IMR-90 (cell line): ENCODE measurements at regions not wholly inside any gene's neighbourhood (a gene's known extent, or its start where the extent isn't known, plus 50 kb on each side); places are given as distances from the start of the nearest gene placed in this dataset.

Experiments used
- ATAC-seq: fragments of 200-7000 bp; cut with Tn5 transposase; 2 replicates; pipeline ENCODE4 v1.9.1; 2020; ENCODE audit warnings: low read depth, mild to moderate bottlenecking, moderate library complexity
- BruUV-seq: library from RNA; stranded (reverse); fragments of 400-500 nt; replicated peaks from 2 replicates; lab custom pipeline; 2021; lab: Mats Ljungman, UMichigan
- CTCF ChIA-PET: fragments of 300-600 bp; formaldehyde crosslinking; extraction: SDS; loops from one replicate; lab custom pipeline; 2021; ENCODE audit warnings: antibody characterized with exemption; lab: Yijun Ruan, JAX
- POLR2A ChIA-PET: fragments of 300-600 bp; sonication (Branson Sonifier 250); formaldehyde crosslinking; loops from one replicate; lab custom pipeline; 2022; ENCODE audit warnings: antibody characterized with exemption; ENCODE audit not compliant: unreplicated experiment; lab: Charles Lee
- DNase-seq: peaks from one replicate; pipeline ENCODE4 v3.0.0; 2013
- H2AFZ ChIP-seq: replicated peaks from 2 replicates; pipeline ENCODE3; 2013; ENCODE audit warnings: low read length, mild to moderate bottlenecking; ENCODE audit not compliant: poor library complexity
- H2AK5ac ChIP-seq: 2 replicates; pipeline ENCODE4 v1.6.1; 2013; ENCODE audit warnings: low read depth, low read length, inconsistent platforms
- H2AK9ac ChIP-seq: replicated peaks from 2 replicates; pipeline ENCODE3; 2013; ENCODE audit warnings: mild to moderate bottlenecking, low read depth, low read length, moderate library complexity; ENCODE audit not compliant: poor library complexity
- H2BK120ac ChIP-seq: 2 replicates; pipeline ENCODE4 v1.6.1; 2013; ENCODE audit warnings: low read depth, low read length, inconsistent platforms
- H2BK15ac ChIP-seq: 3 replicates; pipeline ENCODE4 v1.6.1; 2013; ENCODE audit warnings: low read depth, low read length, inconsistent platforms
- H2BK20ac ChIP-seq: 2 replicates; pipeline ENCODE4 v1.6.1; 2013; ENCODE audit warnings: low read depth, mild to moderate bottlenecking, inconsistent platforms, low read length, moderate library complexity
- H2BK5ac ChIP-seq: 2 replicates; pipeline ENCODE4 v1.6.1; 2013; ENCODE audit warnings: mild to moderate bottlenecking, low read depth, low read length, inconsistent platforms; ENCODE audit not compliant: poor library complexity, severe bottlenecking
- H3K14ac ChIP-seq: replicated peaks from 2 replicates; pipeline ENCODE4 v1.6.1; 2013; ENCODE audit warnings: low read depth, low read length, inconsistent platforms
- H3K18ac ChIP-seq: 2 replicates; pipeline ENCODE4 v1.6.1; 2013; ENCODE audit warnings: low read depth, low read length, control low read depth
- H3K23ac ChIP-seq: 2 replicates; pipeline ENCODE4 v1.6.1; 2013; ENCODE audit warnings: low read depth, low read length, inconsistent platforms
- H3K27ac ChIP-seq: 2 replicates; pipeline ENCODE4 v1.5.1; 2013; ENCODE audit warnings: mild to moderate bottlenecking, control low read depth, low read length; ENCODE audit not compliant: insufficient read depth
- H3K27me3 ChIP-seq: 2 replicates; pipeline ENCODE4 v1.6.1; 2013; ENCODE audit warnings: low read length; ENCODE audit not compliant: control insufficient read depth, insufficient read depth
- H3K36me3 ChIP-seq: 2 replicates; pipeline ENCODE4 v1.6.1; 2013; ENCODE audit warnings: low read length, mixed read lengths; ENCODE audit not compliant: control insufficient read depth, insufficient read depth
- H3K4ac ChIP-seq: 2 replicates; pipeline ENCODE4 v1.6.1; 2013; ENCODE audit warnings: low read depth, low read length, inconsistent platforms
- H3K4me1 ChIP-seq: 2 replicates; pipeline ENCODE4 v1.6.1; 2013; ENCODE audit warnings: low read length, mixed read lengths; ENCODE audit not compliant: control insufficient read depth, insufficient read depth
- H3K4me2 ChIP-seq: 2 replicates; pipeline ENCODE4 v1.6.1; 2013; ENCODE audit warnings: low read depth, mild to moderate bottlenecking, control low read depth, low read length, moderate library complexity
- H3K4me3 ChIP-seq: 2 replicates; pipeline ENCODE4 v1.5.1; 2013; ENCODE audit warnings: low read depth, mild to moderate bottlenecking, control low read depth, low read length, moderate library complexity; ENCODE audit not compliant: insufficient read depth
- H3K56ac ChIP-seq: 2 replicates; pipeline ENCODE4 v1.6.1; 2013; ENCODE audit warnings: low read length, inconsistent platforms; ENCODE audit not compliant: insufficient read depth; ENCODE audit errors: extremely low read depth
- H3K79me1 ChIP-seq, 2 experiments: 2 replicates each; pipeline ENCODE4 v1.6.1; 2013; ENCODE audit warnings: low read length in 2 of 2, inconsistent platforms in 1 of 2, low read depth in 1 of 2
- H3K9ac ChIP-seq: 2 replicates; pipeline ENCODE4 v1.6.1; 2013; ENCODE audit warnings: low read depth, low read length, control low read depth
- H3K9me1 ChIP-seq: 2 replicates; pipeline ENCODE4 v1.6.1; 2013; ENCODE audit warnings: low read length, inconsistent platforms; ENCODE audit not compliant: insufficient read depth
- H3K9me3 ChIP-seq: 2 replicates; pipeline ENCODE4 v1.6.1; 2013; ENCODE audit warnings: low read length; ENCODE audit not compliant: control insufficient read depth, insufficient read depth
- H4K20me1 ChIP-seq: 2 replicates; pipeline ENCODE4 v1.6.1; 2013; ENCODE audit warnings: low read length, inconsistent platforms; ENCODE audit not compliant: insufficient read depth
- H4K5ac ChIP-seq: 2 replicates; pipeline ENCODE4 v1.6.1; 2013; ENCODE audit warnings: mild to moderate bottlenecking, low read depth, low read length, control low read depth
- H4K8ac ChIP-seq, 2 experiments: 2 replicates each; pipeline ENCODE4 v1.6.1; 2013; ENCODE audit warnings: low read depth in 2 of 2, low read length in 2 of 2, control low read depth in 1 of 2, inconsistent platforms in 1 of 2
- H4K91ac ChIP-seq: 2 replicates; pipeline ENCODE4 v1.6.1; 2013; ENCODE audit warnings: low read depth, low read length, inconsistent platforms; ENCODE audit not compliant: insufficient read depth
- CHD1 ChIP-seq: IDR thresholded peaks from 2 replicates; pipeline ENCODE4 v1.6.1; 2012; ENCODE audit warnings: low read depth, low read length, improper control_type of control experiment
- CTCF ChIP-seq: conservative IDR thresholded peaks from 2 replicates; pipeline ENCODE4 v1.5.1; 2012; ENCODE audit warnings: mild to moderate bottlenecking, low read depth, low read length, improper control_type of control experiment
- ELK1 ChIP-seq: fragments of 150-350 bp; IDR thresholded peaks from 2 replicates; pipeline ENCODE4 v1.6.1; 2016; ENCODE audit warnings: low read depth, mild to moderate bottlenecking, low read length, moderate library complexity, borderline replicate concordance
- FOS ChIP-seq: fragments of 150-350 bp; IDR thresholded peaks from 2 replicates; pipeline ENCODE4 v1.6.1; 2016; ENCODE audit warnings: low read depth, low read length
- MAFK ChIP-seq: IDR thresholded peaks from 2 replicates; pipeline ENCODE4 v1.6.1; 2012; ENCODE audit warnings: low read depth, low read length, improper control_type of control experiment
- MAZ ChIP-seq: IDR thresholded peaks from 2 replicates; pipeline ENCODE4 v1.6.1; 2012; ENCODE audit warnings: low read depth, mild to moderate bottlenecking, low read length, improper control_type of control experiment, moderate library complexity, borderline replicate concordance
- MXI1 ChIP-seq: IDR thresholded peaks from 2 replicates; pipeline ENCODE4 v1.6.1; 2012; ENCODE audit warnings: low read depth, mild to moderate bottlenecking, low read length, moderate library complexity, borderline replicate concordance
- NFE2L2 ChIP-seq: fragments of 150-350 bp; IDR thresholded peaks from 2 replicates; pipeline ENCODE4 v1.6.1; 2016; ENCODE audit warnings: low read depth, mild to moderate bottlenecking, low read length
- POLR2A ChIP-seq: IDR thresholded peaks from 2 replicates; pipeline ENCODE4 v1.6.1; 2012; ENCODE audit warnings: mild to moderate bottlenecking, low read depth, low read length
- RCOR1 ChIP-seq: IDR thresholded peaks from 2 replicates; pipeline ENCODE4 v1.6.1; 2012; ENCODE audit warnings: mild to moderate bottlenecking, low read length, improper control_type of control experiment; ENCODE audit not compliant: insufficient replicate concordance
- RFX5 ChIP-seq: IDR thresholded peaks from 2 replicates; pipeline ENCODE4 v1.8.0; 2012; ENCODE audit warnings: low read depth, mild to moderate bottlenecking, low read length, moderate library complexity
- SMC3 ChIP-seq: fragments of 150-350 bp; IDR thresholded peaks from 2 replicates; pipeline ENCODE4 v1.6.1; 2016; ENCODE audit warnings: low read depth, mild to moderate bottlenecking, antibody characterized with exemption, low read length, moderate library complexity
- USF2 ChIP-seq: fragments of 150-350 bp; IDR thresholded peaks from 2 replicates; pipeline ENCODE4 v1.6.1; 2017; ENCODE audit warnings: mild to moderate bottlenecking, antibody characterized with exemption, low read length, low read depth
- WGBS, 2 experiments: methylation state at CpG; one replicate each; pipeline versions ENCODE4 v1.1.5 to v1.1.7; 2013; ENCODE audit warnings: missing lambda C conversion rate in 2 of 2; ENCODE audit not compliant: insufficient read length in 1 of 2; ENCODE audit errors: extremely low coverage in 2 of 2; 5-methylcytosine and 5-hydroxymethylcytosine counted together
- dilution Hi-C: fragments of 300-500 bp; cut with HindIII; formaldehyde crosslinking; loops from one replicate; pipeline ENCODE4 v1.14.3; 2018; ENCODE audit warnings: low sequenced_read_pairs; ENCODE audit not compliant: unreplicated experiment
- in situ Hi-C: fragments of 300-500 bp; cut with MboI; formaldehyde crosslinking; loops from 3 replicates; pipeline ENCODE4 v1.14.3; 2019; ENCODE audit warnings: low sequenced_read_pairs, inconsistent platforms, mixed read lengths
- intact Hi-C: fragments of 100-400 bp; cut with micrococcal nuclease; formaldehyde crosslinking; loops from 2 replicates; pipeline ENCODE4 v1.10.0; 2022

GRCh38 chr3:96677156-96677555, 137.2 kb upstream of the EPHA6 start:
- H3K56ac ChIP-seq: no peak overlapping the region

More at GRCh38 chr3:96677156-96677555, 137.2 kb upstream of the EPHA6 start:
- ATAC-seq (no peak), DNase-seq (no peak)
- Histone ChIP-seq H2BK15ac (no peak overlapping the region), H2AK5ac (no peak overlapping the region), H4K5ac (no peak overlapping the region), H3K27me3 (no peaks in the 10 kb centered on the region), H3K4me3 (no peak overlapping the region), H4K20me1 (no peaks in the 10 kb centered on the region), H3K36me3 (no peaks in the 10 kb centered on the region), H3K4me2 (no peak overlapping the region), H2AFZ (no peak overlapping the region), H3K27ac (no peak overlapping the region), H2AK9ac (no peak overlapping the region), H4K91ac (no peak overlapping the region), H4K8ac (no peak overlapping the region), H3K4ac (no peak overlapping the region), H2BK120ac (no peak overlapping the region), H3K4me1 (no peaks in the 10 kb centered on the region), H3K9me1 (no peaks in the 10 kb centered on the region), H3K9me3 (peaks cover 5% of the 10 kb centered on the region; the same call in 1 of the 2 replicates), H3K9ac (no peak overlapping the region), H2BK20ac (no peak overlapping the region), H3K18ac (no peak overlapping the region), H3K23ac (no peak overlapping the region), H3K79me1 (no peaks in the 10 kb centered on the region), H2BK5ac (no peak overlapping the region), H3K14ac (no peak overlapping the region)
- no TSS peak for BruUV-seq
- intact Hi-C loops (no loop called here), in situ Hi-C loops (no loop called here), dilution Hi-C loops (no loop called here)
- ChIA-PET CTCF (no interaction called here), POLR2A (no interaction called here)
- no CpG with 5 or more reads among the region's 1 CpG for WGBS, 2 experiments
- no peak for TF ChIP-seq USF2
- no peak for TF ChIP-seq NFE2L2
- TF ChIP-seq MAFK: no peak
- no peak for TF ChIP-seq RCOR1
- no peak for TF ChIP-seq ELK1
- no peak for TF ChIP-seq CTCF
- no peak for TF ChIP-seq CHD1
- no peak for TF ChIP-seq SMC3
- no peak for TF ChIP-seq POLR2A
- TF ChIP-seq FOS: no peak
- TF ChIP-seq MAZ: no peak
- no peak for TF ChIP-seq RFX5
- no peak for TF ChIP-seq MXI1
